HG03039 (cell line): ENCODE measurements at regions not wholly inside any gene's neighbourhood (a gene's known extent, or its start where the extent isn't known, plus 50 kb on each side); places are given as distances from the start of the nearest gene placed in this dataset.

Experiments
- ATAC-seq: cut with Tn5 transposase; IDR thresholded peaks from one replicate; pipeline ENCODE4 v1.9.1; 2021; ENCODE audit warnings: mild to moderate bottlenecking, moderate library complexity; ENCODE audit not compliant: unreplicated experiment

DNA sequence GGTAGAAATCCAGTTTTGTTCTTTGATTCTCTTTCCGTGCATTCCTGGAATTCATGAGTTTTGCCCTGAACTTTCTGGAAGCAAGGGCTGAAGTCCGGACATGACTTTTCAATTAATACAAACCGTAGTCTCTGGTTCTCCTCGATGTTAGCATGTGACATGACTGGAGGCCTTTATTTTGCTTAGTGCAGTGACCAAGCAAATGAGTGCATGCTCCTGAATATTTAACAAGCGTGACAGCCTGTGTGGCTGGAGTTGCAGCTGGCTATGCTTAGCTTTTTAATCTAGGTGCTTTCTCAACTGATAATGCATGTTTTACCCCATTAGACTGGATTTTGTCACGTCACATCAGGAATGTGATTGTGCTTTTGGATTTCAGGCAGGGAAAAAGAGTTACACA, 302.1 kb downstream of the MAP2K6 start:
- no peak for ATAC-seq

DNA sequence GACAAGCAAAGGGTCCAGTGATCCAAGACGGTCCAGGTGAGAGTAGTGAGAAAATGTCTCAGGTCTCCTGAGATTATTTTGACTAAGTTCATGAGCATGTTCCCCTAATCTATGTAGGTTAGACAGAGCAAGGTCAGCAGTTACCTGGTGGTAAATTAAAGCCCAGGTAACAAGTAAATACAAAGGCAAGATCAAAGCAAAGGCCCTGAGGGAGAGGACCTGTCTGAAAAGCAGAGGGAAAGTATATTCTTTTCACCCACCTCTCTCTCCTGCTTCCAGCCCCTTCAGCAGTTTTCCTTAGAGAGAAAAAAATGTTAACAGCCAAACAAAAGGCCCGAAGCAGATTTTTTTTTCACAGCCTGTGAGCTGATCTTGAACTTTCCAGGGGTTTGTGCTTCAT, 302.7 kb downstream of the MAP2K6 start:
- ATAC-seq = no peak

DNA sequence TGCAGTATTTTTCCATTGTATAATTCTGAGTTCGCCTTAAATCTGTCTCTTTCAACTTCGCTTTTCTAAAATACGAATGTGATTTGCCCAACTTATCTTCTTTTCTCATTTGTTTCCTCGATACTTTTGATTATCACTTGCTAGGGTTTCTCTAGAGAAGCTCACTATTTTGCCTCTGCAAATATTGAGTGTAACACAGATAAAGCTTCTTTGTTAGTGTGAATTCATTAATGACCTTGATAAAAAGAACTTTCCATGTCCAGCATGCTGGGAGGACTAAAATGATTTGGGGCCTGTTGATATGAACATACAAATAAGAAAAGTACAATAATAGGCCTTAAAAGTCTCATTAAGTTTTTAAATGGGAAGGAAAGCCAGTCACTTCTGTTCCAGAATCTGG, 303.3 kb downstream of the MAP2K6 start:
- ATAC-seq = no peak

DNA sequence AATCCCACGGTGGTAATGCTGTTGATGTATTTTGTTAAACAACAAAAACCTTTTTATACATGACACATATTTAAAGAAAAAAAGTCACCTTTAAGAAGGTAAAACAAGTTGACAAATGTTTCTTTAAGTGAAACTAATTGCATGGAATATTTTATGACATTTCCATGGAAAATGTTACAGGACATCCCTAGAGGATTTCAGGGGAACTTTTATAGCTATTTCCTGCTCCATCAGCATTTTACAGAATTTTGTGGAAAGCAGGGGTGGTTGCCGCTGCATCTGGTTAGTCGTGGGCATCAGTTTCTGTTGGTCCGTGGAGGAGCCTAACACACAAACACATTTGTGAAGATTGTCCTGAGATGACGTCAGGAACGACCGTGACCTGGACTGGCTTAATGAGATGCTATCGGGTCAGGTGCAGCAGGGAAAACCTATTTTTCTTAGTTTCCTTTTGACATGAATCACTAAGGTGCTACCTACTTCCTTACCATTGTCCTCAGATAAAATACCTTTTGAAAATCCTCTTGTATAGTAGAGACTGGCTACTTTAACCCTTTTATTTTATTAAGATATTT, 305.1 kb downstream of the MAP2K6 start:
- ATAC-seq = no peak

DNA sequence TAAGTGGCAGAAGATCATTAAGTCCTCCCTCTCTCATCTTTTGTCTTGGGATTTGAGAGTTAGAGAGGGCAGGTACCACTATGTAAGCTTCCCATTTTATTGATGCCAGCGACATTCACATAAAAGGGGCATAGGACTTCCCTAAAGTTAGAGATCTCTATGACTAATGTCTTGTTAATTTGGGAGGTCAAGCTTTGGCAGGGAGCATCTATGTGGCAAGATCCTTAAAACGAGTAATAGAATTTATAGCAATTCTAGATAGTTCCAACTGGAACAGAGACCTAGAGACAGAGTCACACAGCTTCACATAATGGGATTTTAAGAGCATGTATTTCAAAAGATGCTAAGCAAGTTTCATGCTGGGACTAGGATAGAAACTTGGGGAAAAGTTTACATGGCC, 308.0 kb downstream of the MAP2K6 start:
- ATAC-seq = no peak

DNA sequence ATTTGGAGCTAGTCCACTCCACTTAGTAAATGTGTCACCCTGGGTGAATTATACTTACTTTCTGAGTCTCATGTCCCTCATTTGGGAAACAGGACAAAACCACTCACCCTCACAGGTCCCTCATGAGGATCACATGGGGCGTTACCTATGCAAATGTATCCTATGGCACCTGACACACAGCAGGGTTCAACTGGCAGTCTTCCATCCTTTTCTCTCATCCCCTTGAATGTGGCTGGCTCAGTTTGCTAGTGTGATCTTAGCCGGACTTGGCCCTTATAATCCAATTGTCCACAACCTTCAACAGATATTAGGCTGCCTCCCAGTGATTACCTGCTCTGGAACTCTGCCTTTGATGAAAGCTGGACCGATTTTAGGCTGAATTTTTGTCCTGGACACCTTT, 308.8 kb downstream of the MAP2K6 start:
- ATAC-seq = no peak

DNA sequence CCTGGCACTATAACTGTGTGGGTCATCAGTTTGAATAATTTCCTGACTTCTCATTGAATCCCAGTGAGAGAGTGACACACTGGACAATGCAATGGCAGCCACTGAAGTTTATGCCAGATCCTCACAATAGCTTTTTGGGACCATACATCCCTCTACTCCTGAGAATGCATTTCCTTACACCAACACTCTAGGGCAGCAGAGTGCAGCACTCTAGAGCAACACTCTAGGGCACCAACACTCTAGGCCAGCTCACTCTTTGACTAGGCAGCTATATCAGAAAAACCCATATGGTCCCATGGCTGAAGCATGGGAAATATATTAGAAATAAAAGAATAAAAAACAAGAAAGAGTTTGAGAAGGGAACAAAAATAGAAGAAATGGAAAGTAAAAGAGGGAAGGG, 309.2 kb downstream of the MAP2K6 start:
- no peak for ATAC-seq

DNA sequence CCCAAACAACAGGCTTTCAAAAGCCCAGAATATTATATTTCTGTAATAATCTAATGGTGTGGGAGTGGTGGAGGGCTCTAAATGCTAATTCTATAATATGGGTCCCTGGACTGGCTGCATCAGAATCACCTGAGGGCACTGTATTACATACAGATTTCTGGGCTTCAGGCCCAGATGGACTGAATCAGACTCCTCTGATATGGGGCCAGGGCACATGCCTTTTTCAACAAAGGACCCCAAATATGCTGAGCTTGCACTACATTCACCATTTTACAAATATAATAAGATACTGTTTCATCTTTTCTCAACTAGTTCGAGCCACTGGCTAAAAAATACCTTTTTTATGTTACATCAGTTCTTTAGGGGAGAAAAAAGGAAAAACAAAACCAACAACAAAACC, 309.7 kb downstream of the MAP2K6 start:
- no peak for ATAC-seq

DNA sequence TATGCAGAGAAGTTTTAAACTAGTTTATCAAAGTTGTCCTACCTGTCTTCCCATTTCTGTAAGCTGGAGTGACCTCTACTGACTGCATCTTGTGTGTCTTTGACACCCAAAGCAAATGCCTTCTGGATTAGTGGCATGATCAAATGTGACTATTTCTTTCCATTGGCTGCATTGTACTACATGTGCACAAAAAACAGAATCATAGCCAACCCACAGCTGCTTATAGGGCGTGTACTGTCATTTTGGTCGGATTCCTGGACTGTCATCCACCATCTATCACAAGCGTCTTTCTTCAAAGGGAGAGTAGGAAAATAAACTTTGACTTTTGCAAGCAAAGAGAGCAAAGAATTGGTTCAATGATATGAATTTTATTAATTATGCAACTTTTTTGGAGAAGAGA, 310.6 kb downstream of the MAP2K6 start:
- no peak for ATAC-seq

DNA sequence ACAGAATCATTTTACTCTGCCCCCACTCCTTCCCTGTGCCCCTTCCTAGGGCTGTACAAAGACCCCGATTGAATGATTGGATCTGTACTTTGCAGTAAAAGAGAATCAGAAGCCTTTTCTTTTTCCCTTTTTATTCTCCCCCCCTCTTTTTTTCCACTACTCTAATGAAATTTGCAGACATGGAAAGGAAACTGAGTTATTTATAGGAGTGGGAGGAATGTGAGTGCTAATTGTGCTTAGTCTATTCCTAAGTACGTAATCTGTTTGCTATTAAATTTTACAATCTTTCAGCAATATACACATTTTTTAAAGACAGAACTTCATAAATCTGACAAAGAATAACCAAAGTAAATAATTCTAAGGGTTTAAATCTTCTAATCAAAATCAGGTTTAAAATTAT, 314.3 kb downstream of the MAP2K6 start:
- ATAC-seq = no peak

DNA sequence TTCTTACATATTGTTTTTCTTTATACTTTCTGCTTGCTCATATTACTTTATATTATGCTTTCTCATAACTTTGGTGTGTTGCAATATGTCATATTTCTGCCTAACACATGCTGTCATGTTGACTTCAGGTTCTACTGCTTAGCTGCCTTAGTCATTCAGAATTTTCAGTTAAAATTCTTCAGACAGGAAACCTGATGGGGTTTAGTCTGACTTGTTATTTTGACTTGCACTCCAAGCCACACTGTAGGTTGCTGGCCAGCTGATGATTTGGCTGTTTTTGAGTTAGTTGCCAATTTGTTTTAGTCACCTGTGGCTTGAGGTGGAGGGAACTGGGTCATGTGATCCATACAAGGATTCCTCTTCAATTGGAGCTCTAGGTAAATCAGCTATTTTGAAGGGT, 315.4 kb downstream of the MAP2K6 start:
- no peak for ATAC-seq

DNA sequence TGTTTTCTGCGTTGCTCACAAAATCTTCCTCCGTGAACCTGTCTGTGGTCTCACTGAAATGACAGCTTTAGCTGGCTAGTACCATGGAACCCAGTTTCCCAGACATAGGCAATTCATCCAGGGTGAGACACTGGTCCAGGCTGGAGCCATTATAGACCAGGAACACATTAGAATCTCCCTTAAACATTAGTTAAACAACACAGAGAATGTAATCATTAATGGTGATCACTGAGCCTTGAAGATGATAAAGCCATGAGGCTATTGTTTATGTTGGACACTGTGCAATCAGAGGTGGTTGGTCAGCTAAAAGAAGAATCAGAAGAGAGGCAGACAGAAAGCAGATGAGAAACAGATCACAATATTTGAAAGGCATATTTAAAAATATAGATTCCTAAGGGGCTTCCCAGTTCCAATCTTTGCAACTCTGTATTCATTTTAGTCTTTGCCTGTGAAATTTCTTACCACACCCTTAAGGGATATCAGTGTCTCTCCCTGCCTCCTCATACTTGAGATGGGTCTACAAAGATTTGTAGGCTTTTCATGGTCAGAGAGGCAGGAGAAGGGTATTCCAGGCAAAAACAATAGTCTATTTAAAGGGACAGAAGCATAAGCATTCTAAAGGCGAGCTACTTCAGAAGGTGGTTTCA, 317.9 kb downstream of the MAP2K6 start:
- no peak for ATAC-seq

DNA sequence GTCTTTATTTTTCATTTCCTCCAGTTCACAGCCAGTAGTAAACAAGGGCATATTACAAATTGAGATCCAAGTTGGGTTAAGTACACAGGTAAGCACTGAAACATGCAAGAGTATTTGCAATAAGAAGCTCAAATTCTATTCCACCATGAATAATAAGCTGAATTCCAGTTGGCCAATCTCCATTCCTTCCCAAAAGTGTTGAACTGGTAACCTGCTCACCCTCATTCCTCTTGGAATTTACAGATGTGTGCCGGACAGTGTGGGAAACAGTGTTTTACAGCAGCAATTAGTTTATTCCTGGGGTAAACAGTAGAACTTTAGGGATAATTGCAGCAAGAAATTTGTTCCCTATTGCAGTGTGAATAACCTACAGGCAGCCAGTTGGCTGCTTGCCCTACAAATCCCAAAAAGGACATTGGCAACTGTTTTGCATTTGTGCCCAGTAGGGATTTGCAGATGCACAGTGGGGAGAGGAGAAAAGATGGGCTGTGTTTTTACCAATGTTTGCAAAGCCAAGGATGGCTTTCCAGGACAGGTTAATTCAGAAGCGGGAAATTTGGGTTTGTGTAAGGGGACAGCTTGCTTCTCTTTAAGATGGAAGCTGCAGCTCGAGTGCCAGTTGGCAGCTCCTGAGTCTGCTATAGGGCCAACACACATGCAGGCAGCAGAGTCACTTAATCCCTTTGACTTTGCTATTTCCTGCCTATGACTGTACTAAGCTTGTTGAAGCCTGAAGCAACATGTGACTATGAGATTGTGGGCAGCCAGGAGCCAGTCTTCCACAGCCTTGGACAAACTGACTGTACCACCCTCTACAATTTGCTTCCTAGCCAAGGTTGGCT, 318.9 kb downstream of the MAP2K6 start:
- ATAC-seq = no peak

DNA sequence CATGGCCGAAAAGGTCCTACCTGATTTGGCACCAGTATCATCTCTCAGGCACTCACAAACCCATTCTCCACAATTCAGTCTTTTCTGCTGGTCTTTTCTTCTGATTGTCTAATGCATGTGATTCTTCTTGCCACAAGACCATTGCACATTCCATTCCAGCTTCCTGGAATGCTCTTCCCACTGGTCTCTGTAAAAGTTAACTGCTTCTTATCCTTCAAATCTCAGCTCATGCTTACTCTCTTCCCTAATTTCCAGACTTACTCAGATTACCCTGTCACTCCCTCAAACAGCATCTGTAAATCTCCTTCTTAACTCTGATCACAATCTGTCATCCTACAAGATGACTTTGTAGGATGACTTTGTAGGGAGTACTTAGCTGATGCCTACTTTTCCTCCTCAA, 320.2 kb downstream of the MAP2K6 start:
- ATAC-seq = no peak

DNA sequence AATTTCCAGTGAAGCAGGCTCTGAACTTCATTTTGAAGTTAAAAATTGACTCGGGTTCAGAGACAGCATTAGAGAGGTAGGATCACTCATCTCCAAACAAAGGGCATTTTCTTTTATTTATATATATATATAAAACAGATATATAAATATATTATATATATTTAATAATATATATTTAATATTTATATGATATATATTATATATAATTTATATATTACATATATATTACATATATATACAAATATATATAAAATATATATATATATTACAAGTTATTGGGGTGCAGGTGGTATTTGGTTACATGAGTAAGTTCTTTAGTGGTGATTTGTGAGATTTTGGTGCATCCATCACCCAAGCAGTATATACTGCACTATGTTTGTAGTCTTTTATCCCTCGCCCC, 320.8 kb downstream of the MAP2K6 start:
- ATAC-seq = no peak

DNA sequence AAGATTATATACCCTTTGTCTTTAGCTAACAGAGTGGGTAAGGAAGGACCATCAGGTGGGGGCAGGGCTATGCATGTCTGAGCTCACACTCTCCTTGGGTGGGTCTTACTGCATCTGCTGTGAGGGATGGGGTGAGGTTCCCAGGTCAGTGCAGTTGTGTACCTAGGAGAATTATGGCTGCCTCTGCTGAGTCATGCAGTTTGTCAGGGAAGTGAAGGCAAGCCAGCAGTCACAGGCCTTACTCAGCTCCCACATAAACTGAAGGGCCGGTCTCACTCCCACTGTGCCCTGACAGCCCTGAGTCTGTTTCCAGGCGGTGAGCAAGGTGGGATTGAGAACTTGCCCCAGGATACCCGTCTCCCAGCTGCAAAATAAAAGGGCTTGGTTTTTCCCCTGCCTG, 328.6 kb downstream of the MAP2K6 start:
- ATAC-seq = no peak

DNA sequence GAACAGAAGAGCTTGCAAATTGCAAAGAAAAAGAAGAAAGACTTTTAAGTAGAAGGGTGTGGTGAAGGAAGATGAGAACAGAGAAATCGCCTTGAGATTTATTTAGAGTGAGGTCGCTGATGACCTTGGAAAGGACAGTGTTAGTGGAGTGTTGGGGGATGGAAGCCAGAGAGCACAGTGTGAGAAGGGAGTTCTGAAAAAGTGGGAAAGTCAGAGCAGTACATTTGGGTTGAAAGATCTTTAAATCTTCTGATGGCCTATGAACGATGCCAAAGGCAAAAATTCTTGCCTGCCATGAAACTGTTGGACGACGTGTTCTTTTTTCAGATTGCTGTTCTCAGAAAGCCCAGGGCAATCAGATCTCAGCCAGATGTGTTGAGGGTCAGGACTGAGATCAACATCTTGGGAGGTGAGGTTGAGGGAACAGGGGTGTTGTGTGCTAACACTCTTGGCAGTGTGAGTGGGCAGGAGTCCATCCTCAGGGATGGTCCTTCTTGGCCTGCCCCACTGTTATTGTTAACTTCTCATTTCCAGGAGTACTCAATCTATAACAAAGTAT, 330.1 kb downstream of the MAP2K6 start:
- no peak for ATAC-seq

DNA sequence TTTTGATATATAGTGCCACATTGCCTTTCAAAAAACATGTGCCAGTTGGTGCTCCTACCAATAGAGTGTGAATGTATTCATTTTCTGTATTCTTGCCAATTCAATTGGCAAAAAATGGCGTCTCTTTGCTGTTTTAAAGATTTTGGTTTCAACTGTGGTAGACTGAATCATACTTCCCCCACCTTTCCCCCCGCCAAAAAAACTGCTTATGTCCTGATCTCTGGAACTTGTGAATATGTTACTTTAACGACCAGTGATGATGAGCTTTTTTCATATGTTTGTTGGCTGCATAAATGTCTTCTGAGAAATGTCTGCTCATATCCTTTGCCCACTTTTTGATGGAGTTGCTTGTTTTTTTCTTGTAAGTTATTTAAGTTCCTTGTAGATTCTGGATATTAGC, 325.1 kb upstream of the KCNJ16 start:
- no peak for ATAC-seq

DNA sequence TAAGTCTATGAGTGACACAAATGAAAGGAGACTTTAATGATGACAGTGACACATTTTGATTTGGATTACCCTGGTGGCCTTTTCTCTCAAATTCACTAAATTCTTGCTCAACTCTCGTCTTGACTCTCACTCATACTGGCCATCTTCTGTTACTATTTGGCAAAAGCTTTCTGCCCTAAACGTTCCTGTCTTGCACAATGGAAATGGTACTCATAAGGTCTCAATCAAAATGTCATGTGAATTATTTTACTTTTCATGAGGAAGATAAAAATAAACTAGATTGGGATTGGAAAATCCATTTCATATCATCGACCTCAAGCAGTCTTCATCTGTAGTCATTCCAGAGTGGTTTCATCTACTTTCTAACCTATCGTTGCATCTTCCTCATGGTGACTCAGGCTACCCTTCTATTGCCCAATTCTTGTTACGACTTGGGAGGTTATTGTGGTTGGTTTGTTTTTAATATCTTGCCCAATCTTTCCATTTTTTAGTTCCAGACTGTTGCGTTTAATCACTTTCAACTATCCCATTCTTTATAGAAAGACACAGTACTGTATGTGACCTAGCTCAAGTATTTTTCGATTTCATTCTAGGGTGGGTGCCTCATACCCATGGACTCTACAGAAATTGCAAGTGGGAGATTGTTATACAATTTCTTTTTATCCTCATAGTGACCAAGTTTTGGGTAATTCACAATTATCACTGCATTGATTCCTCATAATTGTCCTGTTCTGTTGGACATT, 317.2 kb upstream of the KCNJ16 start:
- no peak for ATAC-seq

DNA sequence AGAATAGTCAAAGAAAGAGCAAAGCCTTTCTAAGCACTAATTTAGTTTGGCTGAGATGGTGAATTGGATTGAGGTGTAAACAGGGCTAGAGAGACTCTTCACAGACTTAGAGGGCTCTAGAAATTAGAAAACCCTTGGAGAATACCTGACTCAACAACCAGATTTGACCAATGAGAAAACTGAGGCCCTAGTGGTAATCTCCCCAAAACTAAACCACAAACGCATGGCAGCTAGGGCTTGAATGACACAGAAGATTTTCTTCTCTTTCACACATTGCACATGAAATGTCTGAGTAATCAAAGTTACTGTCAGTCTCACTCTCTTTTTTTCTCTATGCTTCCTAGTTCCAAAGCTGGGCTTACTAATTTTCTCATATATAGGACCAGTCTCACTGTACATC, 314.5 kb upstream of the KCNJ16 start:
- no peak for ATAC-seq

DNA sequence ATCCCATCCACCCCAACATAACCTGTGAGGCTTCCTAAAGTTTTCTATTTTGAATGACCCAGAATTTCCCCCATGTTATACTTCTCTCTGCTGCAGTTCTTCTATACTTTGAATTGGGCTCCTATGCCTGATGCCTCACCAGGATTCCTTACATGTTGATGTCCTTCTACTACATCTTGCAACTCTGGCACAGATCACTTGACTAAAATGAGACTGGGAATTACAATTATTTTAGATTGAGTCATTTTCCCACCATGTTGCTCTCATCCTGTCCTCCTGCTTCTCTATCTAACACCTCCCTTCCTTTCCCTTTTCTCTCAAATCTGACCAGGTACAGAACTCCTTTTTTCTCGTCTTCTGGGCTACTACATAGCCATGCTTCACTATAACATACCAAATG, 314.0 kb upstream of the KCNJ16 start:
- no peak for ATAC-seq
